Hepatocyte (in vitro differentiated cells): ENCODE measurements at regions not wholly inside any gene's neighbourhood (a gene's known extent, or its start where the extent isn't known, plus 50 kb on each side); places are given as distances from the start of the nearest gene placed in this dataset.
"Not testable (repeated sequence)": the region's sequence is repeated elsewhere in the genome, so short reads cannot be mapped to it uniquely, and the experiment has no call there.

Experiments
- DNase-seq: peaks from one replicate; pipeline ENCODE4 v3.0.0-alpha.2; 2016; ENCODE audit warnings: low spot score
- H2AFZ ChIP-seq: fragments of 200-600 bp; sonication (generic); 2 replicates; pipeline ENCODE4 v1.6.0; 2016; ENCODE audit warnings: antibody characterized with exemption, mild to moderate bottlenecking
- H3K27ac ChIP-seq: fragments of 200-600 bp; sonication (generic); 2 replicates; pipeline ENCODE4 v1.5.1; 2016; ENCODE audit warnings: mild to moderate bottlenecking
- H3K27me3 ChIP-seq: fragments of 200-600 bp; sonication (generic); 2 replicates; pipeline ENCODE4 v1.6.1; 2016
- H3K36me3 ChIP-seq: fragments of 200-600 bp; sonication (generic); replicated peaks from 2 replicates; pipeline ENCODE4 v1.5.1; 2016; ENCODE audit warnings: low read depth; ENCODE audit not compliant: insufficient read depth
- H3K4me1 ChIP-seq: fragments of 200-600 bp; sonication (generic); 2 replicates; pipeline ENCODE4 v1.5.1; 2016; ENCODE audit warnings: mild to moderate bottlenecking, moderate library complexity; ENCODE audit not compliant: insufficient read depth
- H3K4me2 ChIP-seq: fragments of 200-600 bp; sonication (generic); 2 replicates; pipeline ENCODE4 v1.6.0; 2016
- H3K4me3 ChIP-seq: fragments of 200-600 bp; sonication (generic); 2 replicates; pipeline ENCODE4 v1.5.1; 2016; ENCODE audit warnings: mild to moderate bottlenecking
- H3K79me2 ChIP-seq: fragments of 200-600 bp; sonication (generic); 2 replicates; pipeline ENCODE4 v1.6.0; 2017; ENCODE audit warnings: mild to moderate bottlenecking
- H3K9me2 ChIP-seq: fragments of 200-600 bp; sonication (generic); replicated peaks from 2 replicates; pipeline ENCODE4 v1.6.0; 2017; ENCODE audit warnings: mild to moderate bottlenecking; ENCODE audit not compliant: insufficient read depth
- H3K9me3 ChIP-seq: fragments of 200-600 bp; sonication (generic); 2 replicates; pipeline ENCODE4 v1.5.1; 2016; ENCODE audit warnings: low read depth, mild to moderate bottlenecking
- H4K20me1 ChIP-seq: fragments of 200-600 bp; sonication (generic); 2 replicates; pipeline ENCODE4 v1.6.0; 2016; ENCODE audit warnings: mild to moderate bottlenecking; ENCODE audit not compliant: insufficient read depth, poor library complexity, severe bottlenecking
- EZH2 ChIP-seq: fragments of 200-600 bp; sonication (generic); IDR thresholded peaks from 2 replicates; pipeline ENCODE4 v1.6.1; 2016; ENCODE audit warnings: antibody characterized with exemption, mild to moderate bottlenecking, borderline replicate concordance
- EZH2phosphoT487 ChIP-seq: fragments of 200-600 bp; sonication (generic); IDR thresholded peaks from one replicate; pipeline ENCODE4 v1.6.1; 2018; ENCODE audit warnings: antibody characterized with exemption, mild to moderate bottlenecking, low read depth, moderate library complexity; ENCODE audit not compliant: unreplicated experiment, severe bottlenecking
- WGBS: methylation state at CpG from one replicate; pipeline ENCODE4 v1.1.6; 2016; ENCODE audit warnings: low lambda C conversion rate; ENCODE audit errors: missing lambda C conversion rate; 5-methylcytosine and 5-hydroxymethylcytosine counted together
- TF ChIP-seq, protein P1 (sequence below): fragments of 200-600 bp; sonication (generic); IDR thresholded peaks from 2 replicates; pipeline ENCODE4 v1.5.1; 2016; ENCODE audit warnings: antibody characterized with exemption, mild to moderate bottlenecking; ENCODE audit not compliant: poor library complexity

DNA sequence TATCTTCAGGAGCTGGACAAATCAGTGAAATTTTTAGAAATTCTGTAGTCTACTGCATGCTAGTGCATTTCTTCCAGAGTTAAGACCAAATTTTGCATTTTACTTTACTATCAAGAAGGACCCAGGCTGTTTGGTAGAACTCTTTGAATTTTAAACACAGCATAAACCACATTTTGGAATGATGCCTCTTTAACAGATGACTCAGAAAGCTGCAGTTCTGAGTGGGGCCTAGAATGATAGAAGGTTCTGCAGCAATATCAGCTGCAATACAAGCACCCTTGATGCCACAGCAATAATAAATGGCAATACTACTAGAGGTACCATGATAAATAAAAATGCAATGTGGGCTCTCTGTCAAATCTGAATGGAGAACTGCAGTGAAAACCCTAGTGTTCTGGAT lies 198.7 kb downstream of the TMA16 start:
- no peak overlapping the region for H3K4me3 ChIP-seq
- H3K27ac ChIP-seq = no peak overlapping the region
- no peaks in the 10 kb centered on the region for H4K20me1 ChIP-seq
- no peaks in the 10 kb centered on the region for H3K9me2 ChIP-seq
- H3K9me3 ChIP-seq = no peaks in the 10 kb centered on the region
- no peak for DNase-seq
- no peaks in the 10 kb centered on the region for H3K36me3 ChIP-seq
- H2AFZ ChIP-seq = no peak overlapping the region
- H3K4me2 ChIP-seq = no peak overlapping the region
- TF ChIP-seq EZH2 = no peak
- no peak for TF ChIP-seq EZH2phosphoT487
- TF ChIP-seq, protein P1, sequence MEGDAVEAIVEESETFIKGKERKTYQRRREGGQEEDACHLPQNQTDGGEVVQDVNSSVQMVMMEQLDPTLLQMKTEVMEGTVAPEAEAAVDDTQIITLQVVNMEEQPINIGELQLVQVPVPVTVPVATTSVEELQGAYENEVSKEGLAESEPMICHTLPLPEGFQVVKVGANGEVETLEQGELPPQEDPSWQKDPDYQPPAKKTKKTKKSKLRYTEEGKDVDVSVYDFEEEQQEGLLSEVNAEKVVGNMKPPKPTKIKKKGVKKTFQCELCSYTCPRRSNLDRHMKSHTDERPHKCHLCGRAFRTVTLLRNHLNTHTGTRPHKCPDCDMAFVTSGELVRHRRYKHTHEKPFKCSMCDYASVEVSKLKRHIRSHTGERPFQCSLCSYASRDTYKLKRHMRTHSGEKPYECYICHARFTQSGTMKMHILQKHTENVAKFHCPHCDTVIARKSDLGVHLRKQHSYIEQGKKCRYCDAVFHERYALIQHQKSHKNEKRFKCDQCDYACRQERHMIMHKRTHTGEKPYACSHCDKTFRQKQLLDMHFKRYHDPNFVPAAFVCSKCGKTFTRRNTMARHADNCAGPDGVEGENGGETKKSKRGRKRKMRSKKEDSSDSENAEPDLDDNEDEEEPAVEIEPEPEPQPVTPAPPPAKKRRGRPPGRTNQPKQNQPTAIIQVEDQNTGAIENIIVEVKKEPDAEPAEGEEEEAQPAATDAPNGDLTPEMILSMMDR = no peak
- no peaks in the 10 kb centered on the region for H3K4me1 ChIP-seq
- no peaks in the 10 kb centered on the region for H3K27me3 ChIP-seq
- H3K79me2 ChIP-seq = no peaks in the 10 kb centered on the region

DNA sequence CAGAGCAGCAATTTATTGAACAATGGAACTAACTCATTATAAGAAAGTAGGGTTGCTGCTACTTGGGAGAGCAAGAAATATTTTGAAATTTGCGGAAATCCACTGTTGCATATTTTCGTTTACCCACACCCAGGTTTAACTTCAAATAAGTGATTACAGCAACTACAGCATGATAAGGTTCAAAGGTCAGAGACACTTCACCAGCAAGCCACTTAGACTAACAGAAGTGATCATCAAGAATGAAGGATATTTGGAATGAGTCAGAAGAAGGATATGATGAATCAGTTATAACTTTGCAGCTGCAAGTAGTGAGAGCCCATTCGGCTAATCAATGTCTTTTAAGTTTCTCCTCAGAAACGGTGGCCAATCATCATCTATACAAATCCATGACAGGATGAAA lies 199.3 kb downstream of the TMA16 start:
- H3K79me2 ChIP-seq = no peaks in the 10 kb centered on the region
- no peaks in the 10 kb centered on the region for H3K9me3 ChIP-seq
- no peaks in the 10 kb centered on the region for H3K4me1 ChIP-seq
- H4K20me1 ChIP-seq = no peaks in the 10 kb centered on the region
- no peak for DNase-seq
- no peaks in the 10 kb centered on the region for H3K27me3 ChIP-seq
- no peak overlapping the region for H2AFZ ChIP-seq
- no peaks in the 10 kb centered on the region for H3K36me3 ChIP-seq
- TF ChIP-seq EZH2phosphoT487 = no peak
- no peak for TF ChIP-seq EZH2
- TF ChIP-seq, protein P1 = no peak
- no peak overlapping the region for H3K27ac ChIP-seq
- 86% methylated on average over 4 of the region's 4 CpGs for WGBS
- H3K4me2 ChIP-seq = no peak overlapping the region
- H3K4me3 ChIP-seq = no peak overlapping the region
- no peaks in the 10 kb centered on the region for H3K9me2 ChIP-seq

- Histone ChIP-seq H2AFZ (no peak overlapping the region), H3K4me3 (no peak overlapping the region), H3K9me3 (no peaks in the 10 kb centered on the region), H4K20me1 (no peaks in the 10 kb centered on the region), H3K27ac (no peak overlapping the region), H3K4me2 (no peak overlapping the region), H3K9me2 (no peaks in the 10 kb centered on the region), H3K27me3 (no peaks in the 10 kb centered on the region), H3K36me3 (no peaks in the 10 kb centered on the region), H3K4me1 (no peaks in the 10 kb centered on the region), H3K79me2 (no peaks in the 10 kb centered on the region)
- TF ChIP-seq EZH2 (no peak), EZH2phosphoT487 (no peak)
- TF ChIP-seq, protein P1 = no peak
- DNase-seq = no peak
These were observed 199.9 kb downstream of the TMA16 start for GRCh38 chr4:163694385-163694784.

- Histone ChIP-seq H3K4me1 (no peaks in the 10 kb centered on the region), H3K36me3 (no peaks in the 10 kb centered on the region), H3K9me2 (no peaks in the 10 kb centered on the region), H3K79me2 (no peaks in the 10 kb centered on the region), H3K9me3 (no peaks in the 10 kb centered on the region), H3K4me3 (no peak overlapping the region), H2AFZ (no peak overlapping the region), H3K4me2 (no peak overlapping the region), H3K27ac (no peak overlapping the region), H4K20me1 (no peaks in the 10 kb centered on the region), H3K27me3 (no peaks in the 10 kb centered on the region)
- no peak for DNase-seq
- WGBS = 77% methylated on average over 3 of the region's 3 CpGs
- TF ChIP-seq EZH2phosphoT487 = no peak
- TF ChIP-seq, protein P1 = no peak
- TF ChIP-seq EZH2 = no peak
These were observed 202.6 kb downstream of the TMA16 start for GRCh38 chr4:163697121-163697520.

- H4K20me1 ChIP-seq, H3K27ac ChIP-seq, H3K36me3 ChIP-seq, H3K4me2 ChIP-seq, DNase-seq, H2AFZ ChIP-seq, H3K4me3 ChIP-seq, H3K9me2 ChIP-seq, H3K4me1 ChIP-seq, H3K79me2 ChIP-seq, H3K9me3 ChIP-seq, H3K27me3 ChIP-seq: not testable (repeated sequence)
- WGBS = 97% methylated on average over 4 of the region's 4 CpGs
These were observed 205.9 kb downstream of the TMA16 start for GRCh38 chr4:163700383-163700782.
